Astrocyte (in vitro differentiated cells and primary cell): ENCODE measurements at regions not wholly inside any gene's neighbourhood (a gene's known extent, or its start where the extent isn't known, plus 50 kb on each side); places are given as distances from the start of the nearest gene placed in this dataset.

Experiments
- DNase-seq: peaks from one replicate; pipeline ENCODE4 v3.0.0-alpha.2; 2010; ENCODE audit warnings: low read depth
- FAIRE-seq: peaks from 2 replicates; lab custom pipeline; 2011; peaks lifted over from hg19 to GRCh38; lab: Jason Lieb, UNC
- H2AFZ ChIP-seq: 2 replicates; pipeline ENCODE4 v1.6.0; 2012; ENCODE audit warnings: low read depth, low read length, inconsistent platforms
- H3K27ac ChIP-seq: 2 replicates; pipeline ENCODE4 v1.5.1; 2011; ENCODE audit warnings: low read depth, low read length, inconsistent platforms
- H3K27me3 ChIP-seq: 2 replicates; pipeline ENCODE4 v1.6.0; 2011; ENCODE audit warnings: low read length, inconsistent platforms; ENCODE audit not compliant: insufficient read depth
- H3K36me3 ChIP-seq: 2 replicates; pipeline ENCODE4 v1.5.1; 2011; ENCODE audit warnings: low read length, inconsistent platforms; ENCODE audit not compliant: insufficient read depth
- H3K4me1 ChIP-seq: 2 replicates; pipeline ENCODE4 v1.5.1; 2011; ENCODE audit warnings: low read length, inconsistent platforms; ENCODE audit not compliant: insufficient read depth
- H3K4me2 ChIP-seq: 2 replicates; pipeline ENCODE4 v1.6.0; 2012; ENCODE audit warnings: low read length, inconsistent platforms
- H3K4me3 ChIP-seq: 2 replicates; pipeline ENCODE4 v1.5.1; 2011; ENCODE audit warnings: low read depth, mild to moderate bottlenecking, low read length, inconsistent platforms; ENCODE audit not compliant: insufficient read depth
- H3K79me2 ChIP-seq: 2 replicates; pipeline ENCODE4 v1.6.0; 2012; ENCODE audit warnings: mild to moderate bottlenecking, low read length, inconsistent platforms; ENCODE audit not compliant: insufficient read depth
- H3K9ac ChIP-seq: 2 replicates; pipeline ENCODE4 v1.6.0; 2012; ENCODE audit warnings: mild to moderate bottlenecking, low read length, inconsistent platforms
- H3K9me3 ChIP-seq: 2 replicates; pipeline ENCODE4 v1.5.1; 2012; ENCODE audit warnings: low read depth, mild to moderate bottlenecking, low read length, inconsistent platforms; ENCODE audit not compliant: insufficient read depth
- H4K20me1 ChIP-seq: 2 replicates; pipeline ENCODE4 v1.6.0; 2012; ENCODE audit warnings: low read length, inconsistent platforms; ENCODE audit not compliant: insufficient read depth
- H3K27ac Mint-ChIP-seq: one replicate; pipeline ENCODE4 v1.8.0; 2021; ENCODE audit warnings: mild to moderate bottlenecking, mixed read lengths; ENCODE audit not compliant: unreplicated experiment
- H3K27me3 Mint-ChIP-seq: one replicate; pipeline ENCODE4 v1.8.0; 2021; ENCODE audit warnings: low read depth, mixed read lengths; ENCODE audit not compliant: unreplicated experiment
- H3K36me3 Mint-ChIP-seq: one replicate; pipeline ENCODE4 v1.8.0; 2021; ENCODE audit warnings: low read depth, mixed read lengths; ENCODE audit not compliant: unreplicated experiment
- H3K4me1 Mint-ChIP-seq: one replicate; pipeline ENCODE4 v1.8.0; 2021; ENCODE audit warnings: low read depth, mixed read lengths; ENCODE audit not compliant: unreplicated experiment
- H3K4me3 Mint-ChIP-seq: one replicate; pipeline ENCODE4 v1.8.0; 2021; ENCODE audit warnings: mild to moderate bottlenecking, moderate library complexity, mixed read lengths; ENCODE audit not compliant: unreplicated experiment
- H3K9me3 Mint-ChIP-seq: one replicate; pipeline ENCODE4 v1.8.0; 2021; ENCODE audit warnings: mild to moderate bottlenecking, mixed read lengths; ENCODE audit not compliant: unreplicated experiment
- CTCF ChIP-seq: IDR thresholded peaks from 2 replicates; pipeline ENCODE4 v1.5.1; 2011; ENCODE audit warnings: low read depth, mild to moderate bottlenecking, inconsistent platforms, low read length, moderate library complexity; ENCODE audit not compliant: insufficient read depth
- EZH2 ChIP-seq: IDR thresholded peaks from 2 replicates; pipeline ENCODE4 v1.6.1; 2012; ENCODE audit warnings: mild to moderate bottlenecking, low read length, inconsistent platforms; ENCODE audit not compliant: insufficient read depth

GRCh38 chr2:53093355-53093754 is 674.2 kb upstream of the CHAC2 start:
- H3K27me3 Mint-ChIP-seq = no peaks in the 10 kb centered on the region

GRCh38 chr2:53091183-53091582 is 676.4 kb upstream of the CHAC2 start:
- Histone ChIP-seq H3K4me3 (no peak overlapping the region), H3K4me1 (peaks cover 5% of the 10 kb centered on the region), H3K27me3 (no peaks in the 10 kb centered on the region), H4K20me1 (no peaks in the 10 kb centered on the region), H2AFZ (no peak overlapping the region), H3K9me3 (no peaks in the 10 kb centered on the region), H3K27ac (no peak overlapping the region), H3K4me2 (no peak overlapping the region), H3K9ac (no peak overlapping the region), H3K36me3 (no peaks in the 10 kb centered on the region), H3K79me2 (no peaks in the 10 kb centered on the region)
- Mint-ChIP-seq H3K27me3 (no peaks in the 10 kb centered on the region), H3K27ac (no peak overlapping the region), H3K4me1 (peaks cover 15% of the 10 kb centered on the region), H3K36me3 (no peaks in the 10 kb centered on the region), H3K4me3 (no peak overlapping the region), H3K9me3 (no peaks in the 10 kb centered on the region)
- TF ChIP-seq CTCF (no peak), EZH2 (no peak)
- FAIRE-seq (no peak), DNase-seq (no peak)

More at GRCh38 chr2:53093355-53093754, 674.2 kb upstream of the CHAC2 start:
- no peaks in the 10 kb centered on the region for H3K9me3 Mint-ChIP-seq
- no peaks in the 10 kb centered on the region for H3K27me3 ChIP-seq
- H3K9me3 ChIP-seq = no peaks in the 10 kb centered on the region
- H3K27ac ChIP-seq = no peak overlapping the region
- H3K4me3 ChIP-seq = no peak overlapping the region
- no peak for TF ChIP-seq EZH2
- no peak for TF ChIP-seq CTCF
- H3K4me1 ChIP-seq = no peaks in the 10 kb centered on the region
- no peak overlapping the region for H2AFZ ChIP-seq
- H3K79me2 ChIP-seq = no peaks in the 10 kb centered on the region
- no peak overlapping the region for H3K27ac Mint-ChIP-seq
- H3K4me1 Mint-ChIP-seq = peaks cover under 1% of the 10 kb centered on the region
- H3K4me3 Mint-ChIP-seq = no peak overlapping the region
- DNase-seq (no peak), FAIRE-seq (no peak)
- no peaks in the 10 kb centered on the region for H3K36me3 Mint-ChIP-seq
- H4K20me1 ChIP-seq = no peaks in the 10 kb centered on the region
- H3K36me3 ChIP-seq = no peaks in the 10 kb centered on the region
- no peak overlapping the region for H3K9ac ChIP-seq
- no peak overlapping the region for H3K4me2 ChIP-seq

GRCh38 chr2:53087874-53088461 is 679.6 kb upstream of the CHAC2 start:
- H3K9me3 ChIP-seq = no peaks in the 10 kb centered on the region
- DNase-seq (no peak), FAIRE-seq (no peak)
- H3K36me3 ChIP-seq = no peaks in the 10 kb centered on the region
- H3K4me3 ChIP-seq = no peak overlapping the region
- H3K9ac ChIP-seq = peak overlapping the region; percentile 39
- no peaks in the 10 kb centered on the region for H3K79me2 ChIP-seq
- Mint-ChIP-seq H3K4me1 (peaks cover 16% of the 10 kb centered on the region), H3K36me3 (no peaks in the 10 kb centered on the region), H3K27ac (peak overlapping the region; percentile 89), H3K9me3 (no peaks in the 10 kb centered on the region), H3K4me3 (no peak overlapping the region), H3K27me3 (no peaks in the 10 kb centered on the region)
- no peaks in the 10 kb centered on the region for H3K27me3 ChIP-seq
- H3K4me2 ChIP-seq = peak overlapping the region; percentile 31
- TF ChIP-seq CTCF = no peak
- TF ChIP-seq EZH2 = no peak
- H3K27ac ChIP-seq = peak overlapping the region; percentile 56
- no peaks in the 10 kb centered on the region for H4K20me1 ChIP-seq
- H2AFZ ChIP-seq = peak overlapping the region; percentile 38
- H3K4me1 ChIP-seq = peaks cover 5% of the 10 kb centered on the region
